NCI-H510A (cell line): ENCODE measurements at regions not wholly inside any gene's neighbourhood (a gene's known extent, or its start where the extent isn't known, plus 50 kb on each side); places are given as distances from the start of the nearest gene placed in this dataset.
"Not testable (repeated sequence)": the region's sequence is repeated elsewhere in the genome, so short reads cannot be mapped to it uniquely, and the experiment has no call there.

Experiments
- DNase-seq: peaks from one replicate; lab custom pipeline; 2025; lab: John Stamatoyannopoulos, UW

GRCh38 chr6:84635081-84635761 lies 129.2 kb downstream of the TBX18 start:
- no peak for DNase-seq

- DNase-seq, result no peak
These were observed 130.6 kb downstream of the TBX18 start for GRCh38 chr6:84633771-84634170.

GRCh38 chr6:84626527-84626926 lies 137.9 kb downstream of the TBX18 start:
- DNase-seq, result peak; percentile 0

- no peak for DNase-seq
These were observed 138.9 kb downstream of the TBX18 start for GRCh38 chr6:84625506-84625905.

- DNase-seq, result no peak
These were observed 140.3 kb downstream of the TBX18 start for GRCh38 chr6:84623956-84624680.

- DNase-seq, result no peak
These were observed 145.6 kb downstream of the TBX18 start for GRCh38 chr6:84618836-84619235.

GRCh38 chr6:84618046-84618752 lies 146.2 kb downstream of the TBX18 start:
- no peak for DNase-seq

- no peak for DNase-seq
These were observed 148.4 kb downstream of the TBX18 start for GRCh38 chr6:84615987-84616386.

GRCh38 chr6:84615113-84615850 lies 149.1 kb downstream of the TBX18 start:
- no peak for DNase-seq

GRCh38 chr6:84606860-84607259 lies 157.5 kb downstream of the TBX18 start:
- no peak for DNase-seq

GRCh38 chr6:84605298-84605697 lies 159.1 kb downstream of the TBX18 start:
- DNase-seq, result no peak

GRCh38 chr6:84601366-84601765 lies 163.0 kb downstream of the TBX18 start:
- DNase-seq, result no peak

GRCh38 chr6:84599991-84600390 lies 164.4 kb downstream of the TBX18 start:
- no peak for DNase-seq

GRCh38 chr6:84597238-84597875 lies 167.0 kb downstream of the TBX18 start:
- no peak for DNase-seq

GRCh38 chr6:84596488-84596887 lies 167.9 kb downstream of the TBX18 start:
- no peak for DNase-seq

GRCh38 chr6:84588697-84589080 lies 175.7 kb downstream of the TBX18 start:
- DNase-seq, result no peak

GRCh38 chr6:84587994-84588696 lies 176.3 kb downstream of the TBX18 start:
- not testable (repeated sequence) for DNase-seq

GRCh38 chr6:84587202-84587940 lies 177.0 kb downstream of the TBX18 start:
- DNase-seq, result not testable (repeated sequence)

GRCh38 chr6:84583784-84584183 lies 180.6 kb downstream of the TBX18 start:
- DNase-seq, result no peak

GRCh38 chr6:84582997-84583396 lies 181.4 kb downstream of the TBX18 start:
- DNase-seq, result no peak
